DOHH2 (cell line): ENCODE measurements at regions not wholly inside any gene's neighbourhood (a gene's known extent, or its start where the extent isn't known, plus 50 kb on each side); places are given as distances from the start of the nearest gene placed in this dataset.

Experiments used
- CTCF ChIP-seq: fragments of 200-600 bp; sonication (generic); IDR thresholded peaks from one replicate; pipeline ENCODE4 v1.5.1; 2014; ENCODE audit warnings: antibody characterized with exemption, mild to moderate bottlenecking, low read depth, low read length; ENCODE audit not compliant: poor library complexity, severe bottlenecking
- EZH2phosphoT487 ChIP-seq: fragments of 200-600 bp; sonication (generic); IDR thresholded peaks from 2 replicates; pipeline ENCODE4 v1.6.1; 2017; ENCODE audit warnings: borderline replicate concordance, mild to moderate bottlenecking, antibody characterized with exemption, low read length, moderate library complexity, mixed read lengths

GRCh38 chr15:72855791-72856190, 72.2 kb upstream of the ADPGK start:
- no peak for TF ChIP-seq CTCF
- no peak for TF ChIP-seq EZH2phosphoT487
